ENCODE measurements at regions not wholly inside any gene's neighbourhood (a gene's known extent, or its start where the extent isn't known, plus 50 kb on each side); places are given as distances from the start of the nearest gene placed in this dataset.

DNA sequence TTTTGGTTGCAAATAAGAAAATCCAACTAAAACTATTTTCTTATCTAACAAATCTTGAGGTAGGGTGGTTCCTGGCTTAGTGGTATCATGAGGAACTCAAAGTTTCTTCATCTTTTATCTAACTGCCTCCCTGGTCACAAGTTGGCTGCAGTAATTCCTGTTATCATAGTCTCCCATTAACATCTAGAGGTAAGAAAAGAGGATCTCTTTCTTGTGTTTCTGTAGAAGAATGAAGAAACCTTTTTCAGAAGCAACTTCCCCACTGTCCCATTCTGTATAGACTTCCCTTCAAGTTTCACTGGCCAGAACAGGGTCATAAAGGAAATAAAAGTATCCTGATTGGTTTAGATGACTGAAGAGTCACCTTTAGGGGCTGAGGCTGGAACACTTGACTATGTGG lies 81.8 kb upstream of the ELL2 start:
- ChIA-PET CTCF (no interaction called here), POLR2A (no interaction called here), SMC1A (ENCODE audit: uncharacterized antibody, unreplicated experiment) (no interaction called here), RAD21 (ENCODE audit: unreplicated experiment) (no interaction called here)
- no peak for DNase-seq (ENCODE audit: low read depth, low spot score)
- no peak for FAIRE-seq
- in situ Hi-C loops (cut with MboI), result no loop called here
- Histone ChIP-seq H3K9me3 (replicated peaks; ENCODE audit: control insufficient read depth, insufficient read depth, low read length) (no peaks in the 10 kb centered on the region; the same call in 2 of the 3 replicates), H3K9ac (ENCODE audit: control insufficient read depth, insufficient read depth, low read length) (no peak overlapping the region), H3K4me2 (ENCODE audit: control insufficient read depth, insufficient read depth) (no peak overlapping the region), H3K27ac (ENCODE audit: control insufficient read depth, insufficient read depth) (no peak overlapping the region), H3K4me3 (no peak overlapping the region), H2AFZ (ENCODE audit: control insufficient read depth, low read depth, low read length) (no peak overlapping the region), H3K27me3 (replicated peaks in 1 of 2; ENCODE audit: control insufficient read depth in 2 of 2, insufficient read depth in 2 of 2, low read length in 1 of 2) (no peaks in the 10 kb centered on the region), H3K79me2 (ENCODE audit: control insufficient read depth, insufficient read depth, low read length) (no peaks in the 10 kb centered on the region), H3K4me1 (ENCODE audit: control insufficient read depth, insufficient read depth, low read length) (no peaks in the 10 kb centered on the region), H4K20me1 (ENCODE audit: control insufficient read depth, insufficient read depth) (no peaks in the 10 kb centered on the region), H3K36me3 (ENCODE audit: control insufficient read depth in 2 of 2, insufficient read depth in 2 of 2, low read length in 1 of 2) (no peaks in the 10 kb centered on the region)
- intact Hi-C loops (cut with micrococcal nuclease; ENCODE audit: unreplicated experiment), result no loop called here
- ATAC-seq, result no peak
- no TSS peak for BruUV-seq (replicated peaks)
- TF ChIP-seq, protein P1, sequence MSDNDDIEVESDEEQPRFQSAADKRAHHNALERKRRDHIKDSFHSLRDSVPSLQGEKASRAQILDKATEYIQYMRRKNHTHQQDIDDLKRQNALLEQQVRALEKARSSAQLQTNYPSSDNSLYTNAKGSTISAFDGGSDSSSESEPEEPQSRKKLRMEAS (IDR thresholded peaks at IDR 0.05; ENCODE audit: low read depth, low read length), result no peak
- TF ChIP-seq ASH2L (IDR thresholded peaks at IDR 0.05; ENCODE audit: borderline replicate concordance, low read depth) (no peak), TBL1XR1 (IDR thresholded peaks at IDR 0.05; ENCODE audit: low read depth, low read length) (no peak), EP300 (IDR thresholded peaks at IDR 0.05; ENCODE audit: borderline replicate concordance in 1 of 2, control insufficient read depth in 1 of 2, low read depth in 2 of 2, low read length in 2 of 2) (no peak), ZNF24 (IDR thresholded peaks at IDR 0.05) (no peak), NR2C2 (IDR thresholded peaks at IDR 0.05; ENCODE audit: borderline replicate concordance, control insufficient read depth, insufficient read length, low read depth) (no peak), IKZF2 (IDR thresholded peaks at IDR 0.05) (no peak), BMI1 (IDR thresholded peaks at IDR 0.05; ENCODE audit: borderline replicate concordance) (no peak), NFYA (IDR thresholded peaks at IDR 0.05; ENCODE audit: borderline replicate concordance, low read depth, low read length) (no peak), FOXK2 (IDR thresholded peaks at IDR 0.05) (no peak), SUPT20H (IDR thresholded peaks at IDR 0.05; ENCODE audit: borderline replicate concordance, control insufficient read depth, low read depth, low read length) (no peak)
- TF ChIP-seq, protein P2, sequence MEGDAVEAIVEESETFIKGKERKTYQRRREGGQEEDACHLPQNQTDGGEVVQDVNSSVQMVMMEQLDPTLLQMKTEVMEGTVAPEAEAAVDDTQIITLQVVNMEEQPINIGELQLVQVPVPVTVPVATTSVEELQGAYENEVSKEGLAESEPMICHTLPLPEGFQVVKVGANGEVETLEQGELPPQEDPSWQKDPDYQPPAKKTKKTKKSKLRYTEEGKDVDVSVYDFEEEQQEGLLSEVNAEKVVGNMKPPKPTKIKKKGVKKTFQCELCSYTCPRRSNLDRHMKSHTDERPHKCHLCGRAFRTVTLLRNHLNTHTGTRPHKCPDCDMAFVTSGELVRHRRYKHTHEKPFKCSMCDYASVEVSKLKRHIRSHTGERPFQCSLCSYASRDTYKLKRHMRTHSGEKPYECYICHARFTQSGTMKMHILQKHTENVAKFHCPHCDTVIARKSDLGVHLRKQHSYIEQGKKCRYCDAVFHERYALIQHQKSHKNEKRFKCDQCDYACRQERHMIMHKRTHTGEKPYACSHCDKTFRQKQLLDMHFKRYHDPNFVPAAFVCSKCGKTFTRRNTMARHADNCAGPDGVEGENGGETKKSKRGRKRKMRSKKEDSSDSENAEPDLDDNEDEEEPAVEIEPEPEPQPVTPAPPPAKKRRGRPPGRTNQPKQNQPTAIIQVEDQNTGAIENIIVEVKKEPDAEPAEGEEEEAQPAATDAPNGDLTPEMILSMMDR (IDR thresholded peaks at IDR 0.05 in 2 of 3, conservative IDR thresholded peaks at IDR 0.05 in 1 of 3; ENCODE audit: control insufficient read depth in 2 of 3, extremely low read depth in 1 of 3, insufficient read depth in 1 of 3, low read depth in 3 of 3, low read length in 3 of 3), result no peak
- TF ChIP-seq, protein P3, sequence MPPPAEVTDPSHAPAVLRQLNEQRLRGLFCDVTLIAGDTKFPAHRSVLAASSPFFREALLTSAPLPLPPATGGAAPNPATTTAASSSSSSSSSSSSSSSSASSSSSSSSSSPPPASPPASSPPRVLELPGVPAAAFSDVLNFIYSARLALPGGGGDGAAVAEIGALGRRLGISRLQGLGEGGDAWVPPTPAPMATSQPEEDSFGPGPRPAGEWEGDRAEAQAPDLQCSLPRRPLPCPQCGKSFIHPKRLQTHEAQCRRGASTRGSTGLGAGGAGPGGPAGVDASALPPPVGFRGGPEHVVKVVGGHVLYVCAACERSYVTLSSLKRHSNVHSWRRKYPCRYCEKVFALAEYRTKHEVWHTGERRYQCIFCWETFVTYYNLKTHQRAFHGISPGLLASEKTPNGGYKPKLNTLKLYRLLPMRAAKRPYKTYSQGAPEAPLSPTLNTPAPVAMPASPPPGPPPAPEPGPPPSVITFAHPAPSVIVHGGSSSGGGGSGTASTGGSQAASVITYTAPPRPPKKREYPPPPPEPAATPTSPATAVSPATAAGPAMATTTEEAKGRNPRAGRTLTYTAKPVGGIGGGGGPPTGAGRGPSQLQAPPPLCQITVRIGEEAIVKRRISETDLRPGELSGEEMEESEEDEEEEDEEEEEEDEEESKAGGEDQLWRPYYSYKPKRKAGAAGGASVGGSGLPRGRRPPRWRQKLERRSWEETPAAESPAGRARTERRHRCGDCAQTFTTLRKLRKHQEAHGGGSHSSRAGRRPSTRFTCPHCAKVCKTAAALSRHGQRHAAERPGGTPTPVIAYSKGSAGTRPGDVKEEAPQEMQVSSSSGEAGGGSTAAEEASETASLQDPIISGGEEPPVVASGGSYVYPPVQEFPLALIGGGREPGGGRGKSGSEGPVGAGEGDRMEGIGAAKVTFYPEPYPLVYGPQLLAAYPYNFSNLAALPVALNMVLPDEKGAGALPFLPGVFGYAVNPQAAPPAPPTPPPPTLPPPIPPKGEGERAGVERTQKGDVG (CRISPR knock-in tag; IDR thresholded peaks at IDR 0.05), result no peak
- TF ChIP-seq, protein P4, sequence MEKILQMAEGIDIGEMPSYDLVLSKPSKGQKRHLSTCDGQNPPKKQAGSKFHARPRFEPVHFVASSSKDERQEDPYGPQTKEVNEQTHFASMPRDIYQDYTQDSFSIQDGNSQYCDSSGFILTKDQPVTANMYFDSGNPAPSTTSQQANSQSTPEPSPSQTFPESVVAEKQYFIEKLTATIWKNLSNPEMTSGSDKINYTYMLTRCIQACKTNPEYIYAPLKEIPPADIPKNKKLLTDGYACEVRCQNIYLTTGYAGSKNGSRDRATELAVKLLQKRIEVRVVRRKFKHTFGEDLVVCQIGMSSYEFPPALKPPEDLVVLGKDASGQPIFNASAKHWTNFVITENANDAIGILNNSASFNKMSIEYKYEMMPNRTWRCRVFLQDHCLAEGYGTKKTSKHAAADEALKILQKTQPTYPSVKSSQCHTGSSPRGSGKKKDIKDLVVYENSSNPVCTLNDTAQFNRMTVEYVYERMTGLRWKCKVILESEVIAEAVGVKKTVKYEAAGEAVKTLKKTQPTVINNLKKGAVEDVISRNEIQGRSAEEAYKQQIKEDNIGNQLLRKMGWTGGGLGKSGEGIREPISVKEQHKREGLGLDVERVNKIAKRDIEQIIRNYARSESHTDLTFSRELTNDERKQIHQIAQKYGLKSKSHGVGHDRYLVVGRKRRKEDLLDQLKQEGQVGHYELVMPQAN (conservative IDR thresholded peaks at IDR 0.05), result no peak
